CD1c-positive myeloid dendritic cell (primary cell): ENCODE measurements at regions not wholly inside any gene's neighbourhood (a gene's known extent, or its start where the extent isn't known, plus 50 kb on each side); places are given as distances from the start of the nearest gene placed in this dataset.
A peak's percentile ranks its signal among the peaks of the same experiment; 100 is the strongest.
"Not testable (repeated sequence)": the region's sequence is repeated elsewhere in the genome, so short reads cannot be mapped to it uniquely, and the experiment has no call there.

Experiments
- DNase-seq: peaks from one replicate; pipeline ENCODE4 v3.0.0-alpha.2; 2016; ENCODE audit errors: extremely low spot score

DNA sequence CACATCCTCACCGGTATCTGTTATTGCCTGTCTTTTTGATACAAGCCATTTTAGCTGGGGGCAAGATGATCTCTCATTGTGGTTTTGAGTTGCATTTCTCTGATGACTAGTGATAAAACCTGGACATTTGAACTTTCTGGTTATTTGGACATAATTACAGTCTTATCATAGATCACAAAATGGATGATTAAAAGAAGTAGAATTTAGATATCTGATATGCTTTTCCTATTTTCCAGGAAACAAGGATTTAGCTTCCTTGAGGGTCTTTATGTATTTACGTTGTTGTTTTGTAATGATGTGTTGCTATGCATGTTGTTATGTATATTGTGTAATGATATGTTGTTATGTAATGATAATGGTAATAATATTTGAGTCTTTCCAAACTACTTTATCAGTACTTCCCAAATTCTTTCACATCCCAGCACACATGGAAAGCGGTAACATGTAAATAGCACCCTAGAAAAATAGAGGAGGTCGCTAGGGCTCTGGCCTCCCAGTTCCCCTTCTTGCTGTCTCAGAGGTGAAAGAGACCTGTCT is 53.8 kb downstream of the GJD2 start:
- no peak for DNase-seq

DNA sequence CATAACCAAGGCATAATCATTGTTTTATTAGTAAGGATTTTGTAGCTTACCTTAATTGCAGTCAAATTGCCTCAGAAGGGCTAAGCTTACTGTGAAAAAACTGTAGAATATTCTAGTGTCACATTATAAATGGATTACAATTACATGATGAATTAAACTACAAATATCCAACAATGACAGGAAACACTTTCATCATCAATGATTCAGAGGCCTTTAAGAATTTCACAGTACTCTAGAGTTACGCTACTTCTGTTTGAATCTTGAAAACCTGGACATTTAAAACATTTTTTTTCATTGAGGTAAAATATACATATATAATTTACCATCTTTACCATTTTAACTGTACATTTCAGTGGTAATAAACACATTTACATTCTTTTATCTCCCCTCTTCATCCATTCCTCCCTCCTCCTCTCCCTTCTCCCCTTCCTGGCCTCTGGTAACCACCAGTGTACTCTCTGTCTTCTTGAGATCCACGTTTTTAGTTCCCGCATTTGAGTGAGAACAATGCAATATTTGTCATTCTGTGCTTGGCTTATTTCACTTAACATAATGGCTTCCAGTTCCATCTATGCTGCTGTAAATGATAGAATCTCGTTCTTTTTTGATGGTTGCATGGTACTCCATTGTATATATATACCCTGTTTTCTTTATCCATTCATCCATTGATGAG is 54.7 kb downstream of the GJD2 start:
- DNase-seq, result no peak

DNA sequence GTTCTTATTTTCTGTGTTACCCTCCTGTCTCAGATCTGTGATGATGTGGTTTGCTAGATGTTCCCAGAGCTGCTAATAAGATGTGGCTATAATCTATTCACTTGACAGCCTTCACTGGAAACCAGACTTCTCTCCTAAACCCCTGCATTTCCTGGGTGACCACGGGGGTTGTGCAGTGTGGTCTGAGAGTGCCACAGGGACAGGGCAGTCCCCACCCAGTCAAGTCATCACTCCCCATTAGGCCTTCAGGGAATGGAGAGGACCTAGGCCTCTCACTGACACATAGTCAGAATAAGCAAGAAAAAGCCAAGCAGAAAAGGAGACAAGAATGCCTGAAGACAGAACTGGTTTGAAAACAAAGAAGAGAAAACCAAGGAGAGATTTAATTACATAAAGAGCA is 58.3 kb downstream of the GJD2 start:
- no peak for DNase-seq

DNA sequence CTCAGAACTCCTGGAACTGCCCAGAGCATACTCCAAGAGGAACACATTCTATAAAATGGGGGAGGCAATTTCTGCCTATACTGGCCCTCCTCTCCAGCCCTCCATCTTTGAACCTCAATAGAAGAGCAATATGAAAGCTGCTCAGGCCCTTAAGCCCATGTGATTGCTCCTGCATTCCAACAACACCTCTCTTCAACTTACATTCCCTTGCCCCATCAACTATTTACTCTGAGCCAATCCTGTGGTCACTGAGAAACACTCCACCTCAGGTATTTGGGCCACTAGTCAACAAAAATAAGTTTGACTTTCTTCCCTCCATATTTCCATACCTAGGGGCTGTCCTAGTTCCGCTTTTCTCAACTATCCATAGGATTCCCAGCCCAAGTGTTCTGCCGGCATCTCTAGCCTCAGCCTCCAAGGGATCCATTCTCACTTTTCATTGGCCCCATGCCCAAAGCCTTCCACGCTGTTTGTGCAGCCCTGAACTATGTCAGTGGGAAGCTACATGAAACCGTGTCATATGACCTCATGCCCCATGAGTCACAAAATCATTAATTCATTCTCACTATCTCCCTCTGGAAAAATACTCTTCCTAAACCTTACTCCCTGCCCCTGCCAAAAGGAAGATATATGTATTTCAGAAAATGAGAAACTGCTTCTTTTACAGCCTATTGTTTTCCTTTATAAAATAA is 61.6 kb downstream of the GJD2 start:
- no peak for DNase-seq

DNA sequence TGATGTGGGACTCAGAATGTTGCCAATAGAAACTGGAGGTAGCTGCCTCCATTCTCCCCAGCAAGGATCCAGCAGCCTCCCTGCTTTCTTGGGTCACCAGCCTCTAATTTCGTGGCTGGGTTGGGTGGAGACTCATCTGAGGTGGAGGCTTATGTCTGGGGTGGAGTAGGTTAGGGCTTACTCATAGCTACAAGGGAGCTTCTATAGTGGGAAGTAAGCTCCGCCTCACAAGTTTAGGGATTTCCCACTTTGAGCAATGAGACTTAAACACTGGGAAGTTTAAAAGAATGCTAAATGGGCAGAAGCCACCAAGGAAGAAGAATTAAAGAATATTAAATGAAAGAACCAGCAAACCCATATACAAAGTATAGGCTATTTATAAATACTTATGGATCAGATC is 63.8 kb downstream of the GJD2 start:
- DNase-seq, result peak; percentile 25

DNA sequence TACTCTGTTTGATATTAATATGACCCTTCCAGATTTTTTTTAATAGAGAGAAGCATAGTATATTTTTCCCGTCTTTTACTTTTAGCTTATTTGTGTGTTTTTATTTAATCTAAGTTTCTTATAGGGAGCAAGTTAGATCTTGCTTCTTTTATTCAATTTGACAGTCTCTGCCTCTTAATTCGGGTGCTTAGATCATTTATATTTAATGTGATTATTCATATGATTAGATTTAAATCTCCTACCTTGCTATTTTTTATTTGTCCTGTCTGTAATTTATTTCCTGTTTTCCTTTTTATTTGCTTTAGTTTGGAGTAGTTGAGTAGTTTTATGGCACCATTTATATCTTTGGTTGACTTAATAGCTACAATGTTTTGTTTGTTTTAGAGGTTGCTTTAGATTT is 66.1 kb downstream of the GJD2 start:
- DNase-seq, result no peak

DNA sequence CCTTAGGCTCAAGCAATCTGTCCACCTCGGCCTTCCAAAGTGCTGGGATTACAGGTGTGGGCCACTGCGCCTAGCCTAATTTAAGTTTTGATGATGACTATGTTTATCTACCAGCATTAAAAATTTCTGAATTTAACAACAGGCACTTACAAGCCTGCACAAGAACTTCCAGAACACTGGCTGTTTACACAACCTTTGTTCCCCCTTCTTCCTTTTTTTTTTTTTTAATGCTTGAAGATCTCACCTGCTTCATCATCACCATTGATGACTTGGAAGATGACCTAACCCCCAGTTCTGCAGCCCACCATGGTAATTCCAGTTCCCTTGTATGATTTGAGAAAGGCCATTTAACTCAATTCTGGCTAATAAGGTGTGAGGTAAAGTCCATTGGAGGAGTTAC is 70.4 kb downstream of the GJD2 start:
- no peak for DNase-seq

DNA sequence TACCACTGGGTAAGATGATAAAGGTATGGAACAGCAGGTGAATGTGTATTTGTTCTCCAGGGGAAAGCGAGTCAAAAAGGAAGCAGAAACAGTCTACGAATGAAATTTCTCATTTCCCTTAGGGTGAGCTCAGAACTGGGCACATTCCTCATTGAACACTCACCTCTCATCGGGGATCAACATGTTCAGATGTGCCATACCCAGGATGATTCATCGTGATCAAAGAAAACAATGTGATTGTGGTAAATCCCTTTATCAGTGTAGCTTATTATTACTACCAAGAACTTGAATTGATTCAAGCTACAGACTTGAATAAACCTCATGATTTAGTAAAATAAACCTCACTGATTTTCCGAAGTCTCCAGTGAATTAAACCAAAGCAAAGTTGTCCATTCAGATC is 72.1 kb downstream of the GJD2 start:
- no peak for DNase-seq

DNA sequence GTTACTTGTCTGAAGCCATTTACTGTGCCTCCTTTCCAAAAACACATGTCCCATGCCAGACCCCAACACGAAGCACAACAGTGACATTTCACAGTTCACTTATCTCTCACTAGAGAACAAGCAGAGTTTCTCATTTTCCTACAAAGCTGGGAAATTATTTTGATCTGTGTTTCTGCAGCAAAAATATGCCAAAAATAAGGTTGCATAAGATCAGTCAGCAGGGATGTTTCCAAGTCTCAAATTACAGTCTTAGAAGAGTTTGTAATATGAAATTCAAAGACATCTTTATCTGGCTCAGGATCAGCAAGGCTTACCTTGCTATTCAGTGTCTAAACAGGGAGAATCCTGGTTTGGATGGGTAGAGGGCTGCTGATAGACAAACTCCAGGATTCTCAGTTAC is 75.5 kb downstream of the GJD2 start:
- no peak for DNase-seq

DNA sequence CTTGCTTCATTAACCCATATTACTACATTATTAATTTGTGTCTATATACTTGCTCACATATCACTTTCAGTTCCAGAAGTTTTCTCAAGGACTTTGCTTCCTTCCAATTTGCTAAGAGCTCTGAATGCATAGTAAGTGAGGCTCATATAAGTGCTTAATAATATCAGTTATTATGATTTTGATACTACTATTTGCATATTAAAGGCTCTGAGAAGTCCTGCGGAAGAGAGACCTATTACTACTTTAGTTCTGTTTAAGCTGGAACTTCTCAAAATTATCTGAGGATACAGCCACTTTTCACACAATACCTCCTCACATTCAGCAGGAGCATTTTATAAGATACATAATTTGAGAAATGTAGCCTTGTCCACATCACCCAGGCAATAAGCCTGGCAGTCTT is 81.6 kb downstream of the GJD2 start:
- DNase-seq, result no peak

DNA sequence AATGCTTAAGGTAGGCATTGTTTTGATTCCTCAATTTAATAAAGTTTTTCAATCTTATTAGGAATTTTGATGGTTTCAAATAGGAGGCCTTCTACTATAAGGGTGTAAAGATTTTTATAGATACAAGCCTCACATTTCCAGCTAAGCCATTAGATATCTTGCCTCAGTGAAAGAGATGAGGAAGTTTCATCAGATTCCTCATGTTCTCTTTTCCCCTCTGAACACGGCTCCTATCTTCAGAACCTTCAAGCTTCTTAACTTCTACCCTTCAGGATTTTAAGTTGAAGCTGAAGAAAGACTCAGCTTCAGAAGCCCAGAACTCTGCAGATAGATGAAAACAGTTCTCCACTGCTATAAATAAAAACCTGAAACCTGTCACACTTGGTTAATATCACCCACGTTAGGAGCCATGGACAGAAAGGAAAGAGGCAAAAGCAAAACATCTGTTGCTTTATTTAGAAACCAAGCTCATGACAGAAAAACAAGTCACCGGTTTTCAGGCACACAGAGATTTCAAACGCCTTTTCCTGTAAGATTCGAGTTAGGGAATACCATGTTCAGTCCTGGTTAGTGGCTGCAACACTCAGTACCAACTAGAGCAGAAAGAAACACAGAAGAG is 82.2 kb upstream of the GOLGA8B start:
- no peak for DNase-seq

DNA sequence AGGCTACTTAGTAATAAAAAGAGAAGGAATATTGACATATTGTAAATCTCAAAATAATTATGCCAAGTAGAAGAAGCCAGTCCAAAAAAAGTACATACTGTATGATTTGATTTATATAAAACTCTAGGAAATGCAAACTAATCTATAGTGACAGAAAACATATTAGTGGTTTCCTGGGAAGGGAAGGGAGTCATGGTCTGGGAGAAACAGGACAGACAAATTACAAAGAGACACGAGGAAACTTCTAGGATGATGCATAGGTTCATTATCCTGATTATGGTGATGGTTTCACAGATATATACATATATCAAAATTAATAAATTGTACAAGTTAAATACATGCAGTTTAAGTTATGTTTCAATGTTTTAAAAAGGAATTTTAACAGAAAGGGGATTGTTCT is 81.0 kb upstream of the GOLGA8B start:
- no peak for DNase-seq

DNA sequence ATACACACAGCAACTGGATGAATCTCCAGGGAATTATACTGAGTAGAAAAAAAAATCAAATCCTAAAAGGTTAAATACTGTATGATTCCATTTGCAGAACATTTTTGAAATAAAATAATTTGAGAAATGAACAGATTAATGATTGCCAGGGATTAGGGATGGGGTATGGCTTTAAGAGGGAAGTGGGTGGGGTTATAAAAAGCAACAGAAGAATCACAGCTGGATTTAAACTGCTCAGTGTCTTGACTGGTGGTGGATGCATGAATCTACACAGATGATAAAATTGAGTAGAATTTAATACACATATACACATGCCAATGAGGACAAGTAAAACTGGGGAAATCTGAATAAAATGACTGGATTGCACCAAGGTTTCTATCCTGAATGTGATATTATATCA is 79.7 kb upstream of the GOLGA8B start:
- no peak for DNase-seq

DNA sequence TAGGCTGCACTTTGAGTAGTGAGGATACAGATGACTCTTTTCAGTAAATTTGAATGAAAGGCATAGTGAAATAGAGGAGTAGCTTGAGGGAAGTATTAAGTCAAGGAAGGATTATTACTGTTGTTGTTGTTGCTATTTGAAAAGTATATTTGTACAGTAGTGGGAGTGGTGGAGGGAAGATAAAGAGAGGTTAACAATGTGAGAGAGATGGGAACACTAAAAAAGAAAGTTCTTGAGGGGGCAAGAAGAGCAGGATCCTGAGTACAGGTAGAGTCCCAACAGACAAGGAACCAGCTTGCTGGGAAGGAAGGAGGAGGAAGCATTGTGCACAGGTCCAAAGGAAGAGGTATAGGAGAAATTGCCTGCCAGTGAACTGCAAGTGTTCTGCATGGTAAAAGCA is 75.6 kb upstream of the GOLGA8B start:
- DNase-seq, result no peak

DNA sequence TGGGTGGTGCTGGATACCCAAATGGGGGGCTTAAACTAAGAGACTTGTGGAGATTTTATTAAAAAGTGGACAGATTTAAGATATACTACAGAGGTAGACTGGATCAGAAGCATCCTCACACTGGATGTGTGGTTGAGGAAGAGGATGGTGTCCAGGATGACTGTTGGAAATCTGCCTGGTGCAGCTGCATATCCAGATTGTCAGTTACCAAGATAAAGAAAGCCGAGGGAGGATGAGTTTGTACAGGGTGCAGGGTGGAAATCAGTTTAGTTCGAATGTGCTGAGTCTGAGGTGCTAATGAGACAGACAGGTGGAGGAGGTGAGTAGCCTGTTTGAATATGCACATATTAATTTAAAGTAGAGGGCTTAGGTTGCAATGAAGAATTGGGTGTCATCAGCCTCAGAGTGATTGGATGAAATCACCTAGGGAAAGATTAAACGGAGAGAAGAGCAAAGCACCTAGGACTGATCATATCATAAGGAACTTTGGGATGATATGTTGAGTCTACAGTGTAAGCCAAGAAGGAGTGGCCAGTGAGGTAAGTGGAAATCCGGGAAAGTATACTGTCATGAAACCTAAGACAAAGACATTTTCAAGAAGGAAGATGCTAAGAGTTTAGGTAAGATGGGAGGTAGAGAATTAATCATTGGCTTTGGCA is 74.1 kb upstream of the GOLGA8B start:
- DNase-seq, result no peak

DNA sequence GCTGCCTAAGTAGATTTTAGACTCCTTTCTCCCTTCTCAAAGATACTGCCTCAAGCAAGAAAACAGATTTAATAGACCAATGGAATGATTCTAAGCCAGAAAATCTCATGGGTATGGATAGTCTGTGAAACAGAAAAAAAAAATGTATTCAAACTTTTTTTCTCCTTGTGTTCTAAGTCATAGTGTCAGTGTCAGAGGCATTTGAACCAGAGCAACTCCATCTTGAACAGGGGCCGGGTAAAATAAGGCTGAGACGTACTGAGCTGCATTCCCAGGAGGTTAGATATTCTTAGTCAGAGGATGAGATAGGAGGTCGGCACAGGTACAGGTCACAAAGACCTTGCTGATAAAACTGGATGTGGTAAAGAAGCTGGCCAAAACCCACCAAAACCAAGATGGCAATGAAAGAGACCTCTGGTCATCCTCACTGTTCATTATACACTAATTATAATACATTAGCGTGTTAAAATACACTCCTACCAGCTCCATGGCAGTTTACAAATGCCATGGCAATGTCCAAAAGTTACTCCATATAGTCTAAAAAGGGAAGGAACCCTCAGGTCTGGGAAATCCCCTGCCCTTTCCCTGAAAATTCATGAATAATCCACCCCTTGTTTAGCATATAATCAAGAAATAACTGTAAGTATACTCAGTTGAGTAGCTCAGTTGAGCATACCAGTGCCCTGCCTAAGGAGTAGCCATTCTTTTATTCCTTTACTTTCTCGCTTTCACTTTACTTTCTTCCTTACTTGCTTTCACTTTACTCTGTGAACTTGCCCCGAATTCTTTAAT is 72.8 kb upstream of the GOLGA8B start:
- DNase-seq, result no peak

DNA sequence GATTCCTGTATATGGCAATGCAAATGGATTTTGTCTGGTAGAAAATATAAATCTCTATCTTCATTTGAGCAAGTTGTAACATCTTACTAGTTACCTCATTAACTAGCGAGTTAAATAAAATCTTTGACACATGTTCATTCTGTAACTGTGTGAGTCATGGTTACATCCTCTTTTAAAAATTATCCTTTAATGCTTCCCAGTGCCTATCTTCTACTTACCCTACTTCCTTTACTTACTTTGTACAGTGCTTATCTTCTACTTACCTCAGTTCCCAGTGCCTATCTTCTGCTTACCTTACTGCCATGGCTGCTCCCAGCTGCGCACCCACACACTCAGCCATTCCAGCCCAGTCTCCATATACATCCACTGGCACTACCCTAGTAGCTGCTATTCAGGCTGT is 71.9 kb upstream of the GOLGA8B start:
- no peak for DNase-seq

DNA sequence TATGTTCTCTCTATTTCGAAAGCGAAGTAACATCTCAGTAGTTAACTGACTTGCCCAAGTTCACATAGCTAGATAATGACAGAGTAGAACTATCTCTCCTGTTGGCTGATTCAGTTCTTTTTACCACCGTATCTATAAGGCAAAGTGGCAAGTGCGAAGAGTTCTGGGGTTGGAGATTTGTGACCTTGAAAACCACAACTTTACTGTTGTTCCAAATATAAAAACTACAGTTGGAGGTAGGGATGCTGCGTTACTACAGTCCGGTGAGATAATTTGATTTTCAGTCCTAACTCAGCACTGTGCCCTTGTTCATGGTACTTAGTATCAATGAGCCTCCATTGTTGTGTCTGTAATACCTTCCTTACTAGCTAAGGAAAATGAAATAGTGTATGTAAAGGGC is 71.2 kb upstream of the GOLGA8B start:
- no peak for DNase-seq

DNA sequence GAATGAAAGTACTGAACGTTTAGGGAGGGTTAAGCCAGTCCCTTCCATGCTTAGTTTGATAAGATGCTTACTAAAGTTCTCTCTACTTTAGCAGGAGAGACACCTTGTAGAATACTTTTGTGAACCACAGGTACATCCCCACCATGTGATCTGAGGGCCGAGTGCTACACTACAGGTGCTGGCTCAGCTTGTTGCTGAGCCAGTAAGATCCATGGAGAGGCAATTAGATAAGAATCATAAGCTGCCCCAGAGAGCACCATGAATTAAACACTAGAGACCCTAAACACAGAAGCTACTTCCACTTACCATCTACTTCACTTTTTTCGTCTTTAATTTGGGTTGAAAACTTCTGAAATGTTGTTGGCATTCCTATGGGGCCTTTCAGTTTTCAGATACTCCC is 70.5 kb upstream of the GOLGA8B start:
- no peak for DNase-seq

DNA sequence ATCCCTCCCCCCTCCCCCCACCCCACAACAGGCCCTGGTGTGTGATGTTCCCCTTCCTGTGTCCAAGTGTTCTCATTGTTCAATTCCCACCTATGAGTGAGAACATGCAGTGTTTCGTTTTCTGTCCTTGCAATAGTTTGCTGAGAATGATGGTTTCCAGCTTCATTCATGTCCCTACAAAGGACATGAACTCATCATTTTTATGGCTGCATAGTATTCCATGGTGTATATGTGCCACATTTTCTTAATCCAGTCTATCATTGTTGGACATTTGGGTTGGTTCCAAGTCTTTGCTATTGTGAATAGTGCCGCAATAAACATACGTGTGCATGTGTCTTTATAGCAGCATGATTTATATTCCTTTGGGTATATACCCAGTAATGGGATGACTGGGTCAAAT is 69.9 kb upstream of the GOLGA8B start:
- not testable (repeated sequence) for DNase-seq

DNA sequence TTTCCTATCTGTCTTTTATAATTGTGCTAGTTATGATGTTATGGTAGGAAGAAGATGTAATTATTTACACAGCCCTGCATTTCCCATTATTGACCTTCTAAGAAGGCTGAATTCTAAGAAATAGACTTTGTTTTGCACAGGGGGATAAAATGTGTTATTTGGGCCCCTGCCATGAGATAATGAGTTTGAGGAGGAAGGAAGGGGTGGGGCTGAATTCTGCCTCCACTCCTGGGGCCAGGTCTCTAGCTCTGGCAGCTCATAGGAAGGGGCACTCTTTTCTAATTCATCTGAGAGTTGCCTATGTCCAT is 69.2 kb upstream of the GOLGA8B start:
- no peak for DNase-seq
